NCI-H2029 (cell line): ENCODE measurements at regions not wholly inside any gene's neighbourhood (a gene's known extent, or its start where the extent isn't known, plus 50 kb on each side); places are given as distances from the start of the nearest gene placed in this dataset.

Experiments used
- DNase-seq: peaks from one replicate; lab custom pipeline; 2025; lab: John Stamatoyannopoulos, UW

DNA sequence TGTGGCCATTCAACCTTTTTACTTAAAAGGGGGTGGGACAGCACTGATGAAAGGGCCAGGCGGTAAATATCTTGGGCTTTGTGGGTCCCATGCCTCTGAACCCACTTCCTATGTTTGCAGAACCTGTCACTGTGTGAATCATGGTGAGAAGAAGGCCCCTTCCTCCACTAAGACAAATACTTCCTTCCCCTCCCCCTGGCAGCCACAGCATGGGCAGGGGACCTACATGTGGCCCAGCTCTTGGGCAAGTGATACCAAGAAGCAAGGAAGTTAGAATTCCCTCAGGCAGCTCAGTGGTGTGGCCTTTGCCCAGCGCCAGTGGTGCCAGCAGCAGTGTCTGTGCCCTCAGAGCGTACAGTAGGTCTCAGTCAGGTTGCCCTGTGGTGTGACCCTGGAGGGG is 168.6 kb downstream of the TRIM33 start:
- no peak for DNase-seq

DNA sequence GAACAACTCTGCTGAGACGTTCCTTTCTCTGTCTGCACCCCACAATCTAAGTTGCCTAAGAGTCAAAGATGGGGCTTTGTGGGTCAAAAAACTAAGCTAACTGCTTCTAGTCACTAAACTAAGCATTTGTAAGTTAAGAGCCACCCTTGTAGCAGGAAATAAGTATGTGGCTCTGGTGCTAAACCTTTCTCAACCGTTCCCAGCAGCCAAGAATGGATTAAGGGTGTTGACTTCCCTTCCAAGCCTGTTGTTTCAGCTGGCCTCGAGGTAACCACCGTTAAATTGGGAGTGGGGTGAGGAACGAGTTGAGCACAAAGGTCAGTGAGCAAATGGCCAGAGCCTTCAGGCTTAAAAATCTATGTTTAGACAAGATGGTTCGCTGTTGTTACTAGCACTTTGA is 169.1 kb downstream of the TRIM33 start:
- DNase-seq: no peak

DNA sequence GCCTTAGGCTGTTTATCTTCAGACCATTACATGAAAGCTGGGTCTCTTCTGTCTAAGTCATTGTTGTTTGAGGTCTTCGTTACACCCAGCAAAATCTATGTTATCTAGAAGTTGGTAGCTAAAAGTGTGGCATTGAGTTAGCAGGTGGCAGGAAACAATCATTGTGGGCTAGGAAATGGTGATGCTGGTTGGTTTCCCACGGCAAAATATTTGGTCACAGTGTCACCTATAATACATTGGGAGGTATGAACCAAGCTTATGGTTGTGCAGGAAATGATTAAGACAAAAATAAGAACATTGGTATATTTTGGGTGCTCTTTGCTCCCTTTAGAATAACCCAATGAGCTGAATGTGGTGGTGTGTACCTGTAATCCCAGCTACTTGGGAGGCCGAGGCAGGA is 169.7 kb downstream of the TRIM33 start:
- DNase-seq: no peak

DNA sequence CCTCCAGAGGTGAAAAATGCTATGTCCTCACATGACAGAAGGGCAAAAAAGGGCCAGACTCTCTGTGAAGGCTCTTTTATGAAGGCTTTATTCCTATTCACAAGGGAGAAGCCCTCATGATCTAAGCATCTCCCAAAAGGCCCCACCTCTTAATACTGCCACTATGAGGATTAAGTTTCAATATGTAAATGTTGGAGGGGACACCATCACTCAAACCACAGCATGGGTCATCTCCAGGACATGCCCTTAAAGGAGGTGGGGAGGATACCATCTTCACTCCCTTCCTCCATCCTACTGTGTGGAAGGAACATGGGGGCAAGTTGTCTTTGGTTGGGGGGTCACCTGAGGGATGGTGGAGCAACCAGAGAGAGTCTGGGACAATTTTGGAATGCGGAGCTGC is 170.1 kb downstream of the TRIM33 start:
- no peak for DNase-seq

DNA sequence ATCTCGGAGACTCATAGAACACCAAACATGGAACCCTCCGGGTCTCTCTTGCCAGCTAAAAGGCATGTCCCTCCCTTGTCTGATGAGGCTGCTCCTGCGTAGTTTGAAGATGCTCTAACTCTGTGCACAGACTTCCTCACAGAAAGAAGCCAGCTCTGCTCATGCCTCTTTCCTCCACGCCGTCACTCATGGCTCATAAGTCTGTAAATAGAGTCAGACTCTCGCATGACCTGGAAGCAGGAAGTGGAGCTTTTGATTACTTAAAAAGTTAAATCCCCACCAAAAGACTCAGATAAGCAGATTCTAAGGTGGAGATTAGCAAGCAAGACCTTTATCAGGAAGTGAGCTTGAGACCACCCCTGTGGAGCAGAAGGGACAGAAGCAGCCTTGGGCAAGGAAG is 171.6 kb downstream of the TRIM33 start:
- DNase-seq: no peak

DNA sequence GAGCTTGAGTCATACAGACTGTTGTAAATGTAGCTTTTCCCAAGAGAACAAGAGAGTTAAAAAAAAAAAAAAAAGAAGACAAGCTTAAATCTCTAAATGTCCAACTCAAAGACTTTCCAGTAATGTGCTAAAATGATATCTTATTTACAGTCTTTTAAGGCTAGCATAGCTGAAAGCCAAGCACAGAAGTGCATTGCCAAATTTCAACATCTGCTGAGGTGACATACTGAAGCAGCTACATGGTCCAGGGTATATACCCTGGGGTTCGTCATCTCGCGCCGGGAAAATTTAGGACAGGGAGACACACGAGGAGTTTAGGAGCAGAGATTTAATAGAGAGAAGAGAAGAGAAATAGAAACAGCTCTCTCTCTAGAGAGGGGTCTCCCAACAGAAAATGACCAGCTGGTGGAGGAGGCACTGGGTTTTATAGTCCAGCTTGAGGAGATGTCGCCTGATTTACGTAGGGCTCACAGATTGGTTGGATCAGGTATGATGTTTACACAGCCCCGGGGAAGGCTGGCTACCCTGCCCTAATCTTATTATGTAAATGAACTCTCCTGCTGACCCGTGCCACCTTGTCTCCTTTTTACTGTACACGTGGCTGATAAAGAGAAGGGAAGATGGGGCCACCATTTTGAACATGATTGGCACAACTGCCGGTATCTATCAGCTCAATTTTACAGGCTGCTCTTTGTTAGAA is 172.7 kb downstream of the TRIM33 start:
- DNase-seq: no peak

DNA sequence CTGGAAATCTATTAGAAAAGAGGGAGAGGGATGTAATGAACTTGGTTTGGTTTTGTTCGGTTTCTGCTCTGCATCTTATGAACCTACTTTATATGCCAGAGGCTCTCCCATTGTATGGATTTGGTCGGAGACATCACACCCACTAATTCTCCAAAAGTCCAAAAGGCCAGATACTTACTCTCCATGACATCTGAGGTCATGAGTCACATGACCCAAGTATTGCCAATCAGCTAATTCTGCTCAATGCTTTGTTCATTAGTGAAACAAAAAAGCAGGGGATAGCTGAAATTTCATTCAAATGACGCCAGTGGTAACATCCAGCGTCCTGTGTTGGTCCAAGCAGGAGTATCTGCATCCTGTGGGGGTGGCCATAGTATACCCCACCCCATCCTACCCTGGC is 173.6 kb downstream of the TRIM33 start:
- DNase-seq: no peak

DNA sequence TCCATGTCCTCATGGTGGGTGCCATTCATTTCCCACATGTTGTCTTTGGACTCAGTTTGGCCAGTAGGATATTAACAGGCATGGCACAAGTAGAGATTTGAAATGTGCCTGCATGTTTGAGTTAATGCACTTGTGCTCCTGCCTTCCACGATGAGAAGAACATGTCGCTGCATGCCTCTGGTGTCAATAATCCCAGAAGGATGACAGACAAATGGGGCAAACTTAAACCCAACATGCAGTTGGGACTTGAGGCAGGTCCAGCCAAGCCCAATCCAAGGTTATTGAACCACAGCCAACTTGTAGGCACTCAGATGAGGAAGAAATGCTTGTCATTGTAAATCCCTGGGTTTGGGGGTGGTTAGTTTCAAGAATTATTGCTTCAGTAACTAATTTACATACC is 174.6 kb downstream of the TRIM33 start:
- no peak for DNase-seq

DNA sequence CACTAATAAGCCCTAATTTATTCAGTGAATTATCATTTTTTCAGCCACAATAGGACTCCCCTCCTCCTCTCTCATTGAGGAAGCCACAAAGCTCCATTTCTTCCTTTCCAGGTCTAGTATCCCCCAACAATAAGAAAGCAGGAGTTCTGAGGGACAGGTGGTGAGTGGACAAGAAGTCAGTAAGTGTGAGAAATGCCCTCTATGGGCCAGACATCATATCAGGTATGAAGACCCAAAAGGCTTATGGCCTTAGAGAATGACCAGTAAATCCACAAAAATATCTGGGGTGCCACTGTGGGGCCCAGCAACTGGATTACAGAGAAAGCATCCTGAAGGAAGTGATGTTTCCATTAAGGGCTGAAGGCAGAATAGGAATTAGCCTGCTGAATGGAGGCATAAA is 175.7 kb downstream of the TRIM33 start:
- DNase-seq: no peak

DNA sequence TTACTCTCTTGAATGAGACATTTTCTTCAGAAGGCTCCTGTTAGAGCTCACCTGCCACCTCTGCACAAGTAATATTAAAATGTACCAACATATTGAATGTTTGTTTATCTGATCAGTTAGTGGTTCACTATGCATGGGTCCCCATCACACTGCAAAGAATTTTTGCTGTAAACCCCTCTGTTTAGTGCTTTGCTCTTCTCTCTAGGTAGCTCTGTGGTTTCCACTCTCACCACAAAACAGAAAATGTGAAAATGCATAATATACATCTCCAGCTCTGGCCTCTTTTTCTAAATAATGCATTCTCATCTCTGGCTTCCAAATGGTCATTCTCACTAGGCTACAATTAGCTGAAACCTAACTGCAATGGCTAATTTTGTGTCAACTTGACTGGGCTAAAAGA is 176.7 kb downstream of the TRIM33 start:
- DNase-seq: no peak

DNA sequence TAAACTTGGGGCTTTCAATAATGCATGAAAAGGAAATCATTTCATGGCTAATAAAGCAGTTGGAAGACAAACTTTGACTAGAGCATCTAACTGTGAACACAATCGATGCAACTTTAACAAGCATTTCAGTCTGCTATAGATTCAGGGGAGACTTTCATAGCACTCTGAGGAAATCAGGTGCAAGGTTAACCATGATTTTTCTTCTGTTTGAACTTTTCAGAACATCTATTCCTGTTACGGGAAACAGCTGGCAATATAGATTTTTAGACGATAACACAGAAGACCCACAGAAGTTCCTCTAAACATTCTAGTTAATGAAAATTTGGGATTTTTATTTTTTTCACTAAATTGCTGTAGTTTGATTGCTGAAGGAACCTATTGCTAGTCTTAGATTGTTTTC is 177.3 kb downstream of the TRIM33 start:
- no peak for DNase-seq

DNA sequence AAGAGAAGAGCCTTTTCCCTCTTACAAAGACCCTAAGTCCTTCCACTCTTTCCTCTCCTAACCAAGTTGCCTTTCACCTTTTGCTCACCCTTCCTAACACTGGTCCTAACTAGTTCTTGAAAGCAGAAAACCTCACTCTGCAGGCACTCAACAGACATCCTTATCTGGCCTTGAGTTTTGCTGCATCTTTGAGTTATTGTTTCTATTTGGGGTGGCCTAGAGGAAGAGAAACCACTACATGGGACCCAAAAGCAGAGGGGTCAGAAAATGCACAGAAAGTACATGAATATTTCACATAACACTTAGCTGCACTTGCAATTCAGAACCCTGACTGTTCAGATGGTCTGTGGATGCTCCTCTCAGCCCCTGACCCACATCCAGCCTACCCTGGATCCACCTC is 178.3 kb upstream of the SYT6 start:
- DNase-seq: no peak

DNA sequence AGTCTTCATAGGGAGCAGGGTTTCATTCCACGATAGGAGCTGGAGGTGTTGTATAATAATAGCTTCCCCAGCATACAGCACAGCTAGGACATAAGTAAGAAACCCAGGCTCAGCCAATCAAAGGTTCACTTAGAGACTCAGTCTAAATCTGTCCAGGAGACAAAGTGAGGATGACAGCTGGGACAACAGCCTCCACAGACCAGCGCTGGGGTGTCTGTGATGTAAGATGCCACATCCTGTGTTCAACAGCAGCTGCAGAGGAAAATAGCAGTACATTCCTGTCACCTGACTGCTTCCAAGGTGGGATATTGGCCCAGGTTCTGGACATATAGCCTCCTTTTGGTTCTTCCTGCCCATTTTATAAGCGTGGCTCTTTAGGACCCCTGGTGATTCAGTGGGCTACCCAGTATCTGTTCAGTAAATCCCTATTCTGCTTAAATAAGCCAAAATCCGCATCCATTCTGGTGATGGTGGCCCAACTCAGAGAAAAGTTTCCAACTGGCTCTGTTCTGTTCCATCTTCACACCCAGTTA is 176.8 kb upstream of the SYT6 start:
- DNase-seq: no peak

DNA sequence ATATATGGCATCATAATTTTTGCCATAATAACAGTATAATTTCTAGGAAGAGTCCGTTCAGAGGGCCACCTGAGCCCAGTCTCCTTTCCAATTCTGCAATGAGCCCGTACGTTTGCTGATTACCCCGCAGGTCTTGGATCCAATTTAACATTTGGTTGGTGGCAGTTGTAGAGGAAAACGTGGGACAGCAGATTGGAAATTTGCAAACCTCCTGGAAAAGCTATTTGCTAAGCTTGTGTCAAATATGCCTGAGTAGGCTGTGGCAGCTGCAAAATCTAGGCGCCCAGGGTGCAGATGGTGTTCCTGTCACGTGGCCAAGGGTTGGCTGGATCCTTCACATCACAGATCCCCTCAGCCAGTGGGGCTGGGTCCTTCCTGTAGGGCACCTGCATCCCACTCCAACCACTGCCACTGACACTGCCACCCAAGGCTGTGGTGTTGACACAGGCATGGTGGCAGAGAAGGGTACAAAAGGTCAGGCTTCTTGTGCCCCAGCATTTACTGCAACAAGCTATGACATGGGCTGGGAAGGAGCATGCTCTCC is 174.8 kb upstream of the SYT6 start:
- no peak for DNase-seq

DNA sequence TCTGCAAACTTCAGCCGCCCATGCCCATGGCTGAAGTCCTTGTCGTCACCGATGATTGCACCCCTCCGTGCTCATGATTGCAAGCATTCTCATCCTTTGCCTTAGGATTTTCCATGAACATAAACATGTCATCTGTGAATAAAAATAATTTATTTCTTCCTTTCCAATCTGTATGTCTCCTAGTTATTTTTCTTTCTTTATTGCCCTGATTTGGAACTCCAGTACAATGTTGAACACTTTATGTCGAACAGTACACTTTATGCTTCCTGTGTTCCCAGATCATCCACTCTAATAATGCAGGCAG is 170.9 kb upstream of the SYT6 start:
- no peak for DNase-seq

DNA sequence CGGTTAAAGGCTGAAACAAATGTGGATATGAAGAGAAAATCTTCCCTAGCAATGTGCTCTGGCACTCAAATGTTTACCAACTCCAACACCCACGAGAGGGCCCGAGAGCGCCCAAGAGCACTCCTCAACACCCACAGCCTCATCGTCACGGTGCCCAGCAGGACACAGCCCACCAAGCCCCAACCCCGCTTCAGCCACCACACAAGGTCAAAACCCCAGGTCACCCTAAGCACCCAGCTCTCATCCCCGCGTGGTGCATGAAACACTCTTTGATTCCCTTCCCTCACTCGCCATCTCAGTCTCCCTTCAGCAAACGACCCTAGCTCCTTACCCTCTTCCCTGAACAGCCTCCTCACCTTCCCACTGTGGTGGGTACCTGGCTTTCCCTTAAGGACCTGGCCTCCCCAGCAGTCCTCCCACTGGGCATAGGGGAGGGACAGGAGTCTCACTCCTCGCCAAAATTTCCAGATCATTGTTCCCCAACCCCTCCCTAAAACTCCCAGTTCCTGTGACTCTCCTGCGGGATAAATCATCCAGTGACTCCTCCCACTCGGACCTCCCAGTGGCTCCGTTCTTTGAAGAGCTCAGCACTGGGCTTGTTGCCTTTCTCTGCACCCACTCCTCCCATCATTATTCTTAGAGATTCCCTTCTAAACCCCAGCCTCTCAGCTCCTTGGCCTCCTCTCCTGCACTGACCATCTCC is 170.4 kb upstream of the SYT6 start:
- no peak for DNase-seq

DNA sequence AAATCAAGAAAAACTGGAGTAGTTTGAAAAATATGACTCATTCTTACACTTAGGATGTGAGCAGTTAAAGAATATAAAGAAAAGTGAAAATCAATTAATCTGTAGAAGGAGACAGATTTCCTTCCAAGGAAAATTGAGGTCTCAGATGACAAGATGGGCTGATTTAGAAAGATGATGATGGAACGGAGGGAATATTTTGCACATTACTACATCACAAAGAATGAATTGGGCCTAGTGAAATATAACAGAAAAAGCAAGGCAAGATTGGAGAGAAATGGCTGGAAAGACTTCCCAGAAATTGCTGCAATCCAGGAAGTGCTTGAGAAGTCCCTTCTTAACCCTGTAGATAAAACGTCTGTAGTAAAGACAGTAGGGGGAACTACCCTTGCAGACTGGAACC is 169.1 kb upstream of the SYT6 start:
- no peak for DNase-seq

DNA sequence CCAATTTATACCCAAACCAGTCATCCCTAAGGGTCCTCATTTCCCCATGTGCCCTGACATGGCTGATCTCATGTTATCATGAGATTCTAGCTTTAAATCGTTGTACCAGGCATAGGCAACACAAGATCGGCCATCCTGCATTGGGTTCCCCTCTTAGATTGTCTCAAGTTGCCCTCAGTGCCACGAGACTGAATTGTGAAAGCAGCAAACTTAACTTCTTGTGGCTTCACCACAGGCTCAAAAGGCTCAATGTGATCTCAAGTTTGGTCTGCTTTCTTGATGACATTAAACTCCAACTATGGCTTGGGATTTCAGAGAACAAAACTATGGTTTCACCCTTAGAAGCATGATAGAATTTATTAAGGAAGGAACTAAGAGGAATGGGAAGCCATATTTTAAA is 168.5 kb upstream of the SYT6 start:
- no peak for DNase-seq

DNA sequence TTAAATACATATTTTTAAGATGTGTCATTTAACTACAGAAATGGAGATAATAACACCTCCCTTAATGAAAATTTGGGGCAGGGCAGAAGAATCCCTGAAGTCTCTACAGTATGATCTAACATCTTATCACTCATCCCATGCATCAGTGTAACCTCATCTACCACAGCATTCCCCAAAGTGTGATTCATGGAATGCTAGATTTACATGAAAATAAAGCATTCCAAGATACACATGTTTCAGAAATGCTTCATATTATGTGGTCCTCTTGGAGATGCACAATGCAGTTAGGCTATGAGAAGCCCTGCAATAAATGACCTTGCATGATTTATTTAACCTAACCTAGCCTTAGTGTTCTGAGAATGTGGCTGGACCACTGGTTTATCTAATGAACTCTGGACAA is 166.9 kb upstream of the SYT6 start:
- no peak for DNase-seq

DNA sequence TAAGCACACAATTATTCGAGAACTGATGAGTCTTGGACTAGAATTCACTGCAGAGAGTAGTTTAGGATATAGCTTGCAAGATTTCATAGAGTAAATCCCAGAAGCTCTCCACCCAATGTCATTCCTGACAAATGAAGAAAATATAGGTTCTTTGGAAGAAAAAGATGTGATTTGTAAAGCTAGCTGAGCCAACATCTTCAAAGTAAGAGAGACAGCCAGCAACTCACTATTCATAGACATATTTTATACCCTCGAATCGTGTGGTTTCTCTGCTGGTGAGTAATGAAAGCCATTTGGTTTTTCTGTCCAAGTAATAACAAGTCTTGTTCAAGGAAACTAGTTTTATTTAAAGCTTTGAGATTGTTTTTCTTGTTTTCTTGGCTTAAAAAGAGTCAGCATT is 165.7 kb upstream of the SYT6 start:
- no peak for DNase-seq

DNA sequence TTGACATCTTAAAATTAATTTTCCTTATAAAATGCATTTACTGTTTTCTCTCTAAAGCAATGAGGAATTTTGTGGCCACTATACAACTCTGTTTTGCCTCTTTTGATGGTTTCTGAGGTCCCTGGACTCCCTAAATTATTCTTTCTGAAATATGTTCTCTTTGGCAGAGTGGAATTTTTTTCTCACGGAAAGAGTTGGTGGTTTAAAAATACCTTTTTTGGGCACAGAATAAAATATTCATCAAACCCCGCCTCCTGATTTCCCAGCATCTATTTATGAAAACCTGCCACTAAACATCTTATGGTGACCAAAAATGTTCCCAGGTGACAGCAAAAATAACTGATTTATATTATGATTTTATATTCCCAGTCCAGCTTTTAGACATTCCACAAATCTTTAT is 165.3 kb upstream of the SYT6 start:
- no peak for DNase-seq

DNA sequence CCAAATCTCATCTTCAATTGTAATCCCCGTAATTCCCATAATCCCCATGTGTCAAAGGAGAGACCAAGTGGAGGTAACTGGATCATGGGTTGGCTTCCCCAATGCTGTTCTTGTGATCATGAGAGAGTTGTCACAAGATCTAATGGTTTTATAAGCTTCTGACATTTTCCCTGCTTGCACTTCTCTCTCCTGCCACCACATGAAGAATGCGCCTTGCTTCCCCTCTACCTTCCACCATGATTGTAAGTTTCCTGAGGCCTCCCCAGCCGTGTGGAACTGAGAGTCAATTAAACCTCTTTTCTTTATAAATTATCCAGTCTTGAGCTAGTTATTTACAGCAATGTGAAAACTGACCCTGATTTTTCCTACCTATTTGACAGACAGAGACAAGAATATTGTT is 162.5 kb upstream of the SYT6 start:
- no peak for DNase-seq

DNA sequence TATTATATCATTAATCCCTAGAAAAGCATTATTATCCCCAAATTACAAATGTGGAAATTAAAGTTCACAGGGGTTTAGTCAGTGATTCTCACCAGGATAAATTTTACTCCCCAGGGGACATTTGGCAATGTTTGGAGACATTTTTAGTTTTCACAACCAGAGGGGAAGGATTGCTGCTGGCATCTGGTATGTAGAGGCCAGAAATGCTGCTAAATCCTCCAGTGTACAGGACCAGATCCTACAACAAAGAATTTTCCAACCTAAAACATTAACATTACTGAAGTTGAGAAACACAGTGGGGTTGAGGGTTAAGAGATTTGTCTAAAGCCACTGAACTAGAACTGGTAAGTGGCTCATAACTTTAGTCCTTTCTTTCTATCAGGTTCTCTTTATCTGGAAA is 162.0 kb upstream of the SYT6 start:
- DNase-seq: no peak

DNA sequence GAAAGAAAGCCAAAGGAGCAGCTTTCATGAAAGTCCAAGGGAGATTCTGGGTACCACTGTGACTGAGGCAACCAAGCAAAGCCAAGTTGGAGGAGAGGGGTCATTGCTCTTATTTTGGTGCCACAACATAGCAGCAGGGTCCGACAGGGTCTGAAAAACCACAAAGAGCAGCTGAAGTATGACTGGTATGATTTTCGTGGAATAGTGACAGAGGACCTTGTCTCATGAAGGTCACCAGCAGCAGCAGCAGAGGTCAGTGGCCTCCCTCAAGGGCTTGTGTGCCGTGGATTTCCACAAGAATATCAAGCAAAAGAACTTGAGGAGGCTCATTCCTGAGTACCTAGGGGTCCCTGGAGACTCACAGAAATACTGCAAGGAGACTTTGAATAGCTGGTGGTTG is 160.9 kb upstream of the SYT6 start:
- no peak for DNase-seq
